HG02759 (cell line): ENCODE measurements at regions not wholly inside any gene's neighbourhood (a gene's known extent, or its start where the extent isn't known, plus 50 kb on each side); places are given as distances from the start of the nearest gene placed in this dataset.
A peak's percentile ranks its signal among the peaks of the same experiment; 100 is the strongest.

Source experiments
- ATAC-seq: cut with Tn5 transposase; IDR thresholded peaks from one replicate; pipeline ENCODE4 v1.9.1; 2021; ENCODE audit warnings: mild to moderate bottlenecking, moderate library complexity; ENCODE audit not compliant: unreplicated experiment

DNA sequence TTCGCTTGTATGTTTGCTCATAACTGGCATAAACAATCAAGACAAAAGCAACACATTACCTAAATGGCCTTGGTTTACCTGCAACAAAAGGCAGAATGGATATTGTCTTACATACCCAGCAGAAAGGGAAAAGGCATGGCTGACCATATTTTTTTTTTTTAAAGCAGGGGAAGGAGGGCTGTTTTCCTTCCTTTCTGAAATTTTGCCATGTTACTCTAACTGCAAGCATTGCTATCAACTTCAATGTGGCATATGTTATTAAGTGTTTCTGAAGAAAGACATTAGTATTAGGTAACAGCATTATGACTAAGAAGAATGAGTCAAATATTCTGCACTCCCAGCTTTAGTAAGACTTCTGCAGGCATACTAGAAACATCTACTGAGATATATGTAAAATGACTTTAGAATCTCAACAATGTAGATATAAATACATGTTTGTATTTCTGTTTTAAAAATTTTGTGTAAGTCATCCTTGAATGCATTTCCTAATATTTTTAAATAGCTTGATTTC is 512.6 kb upstream of the FAM241A start:
- no peak for ATAC-seq

DNA sequence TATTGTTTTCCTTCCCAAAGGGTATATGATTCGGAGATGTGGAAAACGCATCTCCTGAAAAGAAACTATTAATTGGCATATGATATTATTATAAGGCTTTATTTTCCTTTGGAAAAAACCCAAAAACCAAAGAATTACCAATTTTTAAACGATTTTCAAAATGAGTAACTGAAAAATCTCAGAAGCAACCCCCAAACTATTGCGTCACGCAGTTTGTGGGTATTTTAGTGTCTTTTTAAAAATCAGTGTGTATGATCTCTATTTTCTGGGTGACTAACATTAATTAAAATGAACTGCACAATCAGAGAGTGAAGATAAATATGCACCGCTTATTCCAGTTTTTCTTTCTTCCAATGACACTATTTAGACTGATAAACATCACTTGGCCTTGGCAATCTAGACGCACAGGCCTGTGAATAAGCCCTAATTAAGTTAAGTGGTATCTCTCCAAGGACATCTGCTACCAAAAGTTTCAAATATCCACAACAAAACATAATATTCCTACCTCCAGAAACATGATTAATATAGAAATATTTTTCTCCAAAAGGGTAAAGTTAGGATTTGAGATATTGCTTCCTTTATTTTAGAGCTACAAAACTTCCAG is 511.5 kb upstream of the FAM241A start:
- no peak for ATAC-seq

DNA sequence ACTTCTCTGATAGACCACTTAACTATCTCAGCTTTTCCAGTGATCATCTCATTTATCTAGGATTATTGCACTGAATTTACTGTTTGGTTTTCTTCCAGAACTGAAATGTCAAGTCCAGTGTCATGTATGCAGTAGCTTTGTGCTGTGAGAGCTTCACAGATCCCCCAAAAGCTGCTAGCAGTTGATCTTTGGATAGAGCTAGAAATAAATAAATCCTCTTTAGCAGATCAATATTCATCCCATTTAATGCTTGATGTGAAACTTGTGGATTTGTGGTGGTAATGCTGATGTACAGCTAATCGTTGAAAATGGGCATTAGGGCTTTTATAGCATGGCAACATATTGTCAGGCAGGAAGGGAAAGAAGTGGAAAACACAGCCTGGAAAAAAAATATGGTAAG is 509.6 kb upstream of the FAM241A start:
- no peak for ATAC-seq

DNA sequence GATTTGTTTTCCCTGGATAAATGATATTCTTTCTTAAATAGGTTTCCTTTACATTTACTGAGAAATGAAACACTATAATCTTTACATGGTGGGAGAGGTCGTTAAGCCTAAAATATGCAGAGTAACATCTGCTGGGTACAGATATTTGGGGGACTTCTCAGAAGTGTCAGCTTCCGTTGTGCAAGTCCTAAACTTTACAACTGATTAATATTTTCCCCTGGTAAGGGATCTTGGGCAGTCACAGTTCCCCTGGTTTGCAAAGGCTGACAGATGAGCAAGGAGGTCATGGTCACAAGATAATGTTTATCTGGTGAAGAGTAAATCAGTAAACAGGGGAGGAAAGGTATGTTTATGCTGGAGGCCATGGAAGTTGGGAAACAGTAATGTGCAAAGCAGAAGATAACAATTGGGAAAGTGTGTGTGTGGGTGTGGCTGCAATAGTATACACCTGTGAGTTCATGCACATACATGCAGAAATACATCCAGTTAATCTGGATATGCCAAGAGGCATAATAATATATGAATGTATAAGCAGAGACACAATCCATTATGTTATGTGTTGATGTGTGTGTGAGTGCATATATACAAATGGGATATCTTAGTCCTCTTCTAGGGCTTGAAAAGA is 508.2 kb upstream of the FAM241A start:
- ATAC-seq: no peak

DNA sequence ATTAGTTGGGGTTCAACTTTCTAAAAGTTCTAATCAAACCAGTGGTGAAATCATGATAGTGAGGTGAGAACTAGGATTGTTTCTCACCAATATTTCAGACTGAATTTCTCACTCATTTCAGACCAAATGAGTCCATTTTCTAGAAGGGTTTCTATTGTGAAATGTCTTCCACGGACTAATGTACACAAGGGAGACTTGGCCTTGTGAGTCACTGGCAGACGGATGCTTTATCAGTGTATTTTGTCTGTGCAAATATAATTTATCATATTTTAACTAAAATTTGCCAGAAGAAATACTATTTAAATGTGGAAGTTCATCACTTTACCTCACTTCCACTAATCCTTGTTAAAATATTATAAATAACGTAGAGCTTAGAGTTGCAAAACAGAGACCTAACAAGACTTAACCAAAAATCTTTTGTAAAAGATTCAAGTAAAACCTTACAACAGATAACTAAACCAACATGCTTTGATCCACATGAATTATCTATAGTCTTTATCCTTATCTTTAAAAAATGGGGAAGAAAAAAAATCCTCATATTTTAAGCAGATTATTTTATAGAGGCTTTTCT is 506.0 kb upstream of the FAM241A start:
- ATAC-seq: no peak

DNA sequence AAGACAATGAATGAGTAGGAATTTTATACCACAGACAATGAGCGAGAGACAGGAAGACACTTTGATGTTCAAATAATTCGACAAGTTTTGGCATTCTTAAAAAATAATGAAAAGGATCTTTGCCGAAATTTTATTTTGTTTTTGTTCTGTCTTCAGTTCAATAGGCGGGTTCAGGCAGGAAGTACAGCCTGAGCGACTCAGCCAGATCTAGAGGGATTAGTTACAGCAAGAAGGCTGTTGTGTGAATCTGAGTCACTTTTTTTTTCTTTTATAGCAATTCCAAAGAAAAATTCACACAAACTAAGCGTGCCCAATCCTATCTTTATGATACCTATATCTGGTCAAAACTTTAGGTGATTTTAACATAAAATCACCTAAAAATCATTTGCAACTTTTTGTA is 505.4 kb upstream of the FAM241A start:
- no peak for ATAC-seq

DNA sequence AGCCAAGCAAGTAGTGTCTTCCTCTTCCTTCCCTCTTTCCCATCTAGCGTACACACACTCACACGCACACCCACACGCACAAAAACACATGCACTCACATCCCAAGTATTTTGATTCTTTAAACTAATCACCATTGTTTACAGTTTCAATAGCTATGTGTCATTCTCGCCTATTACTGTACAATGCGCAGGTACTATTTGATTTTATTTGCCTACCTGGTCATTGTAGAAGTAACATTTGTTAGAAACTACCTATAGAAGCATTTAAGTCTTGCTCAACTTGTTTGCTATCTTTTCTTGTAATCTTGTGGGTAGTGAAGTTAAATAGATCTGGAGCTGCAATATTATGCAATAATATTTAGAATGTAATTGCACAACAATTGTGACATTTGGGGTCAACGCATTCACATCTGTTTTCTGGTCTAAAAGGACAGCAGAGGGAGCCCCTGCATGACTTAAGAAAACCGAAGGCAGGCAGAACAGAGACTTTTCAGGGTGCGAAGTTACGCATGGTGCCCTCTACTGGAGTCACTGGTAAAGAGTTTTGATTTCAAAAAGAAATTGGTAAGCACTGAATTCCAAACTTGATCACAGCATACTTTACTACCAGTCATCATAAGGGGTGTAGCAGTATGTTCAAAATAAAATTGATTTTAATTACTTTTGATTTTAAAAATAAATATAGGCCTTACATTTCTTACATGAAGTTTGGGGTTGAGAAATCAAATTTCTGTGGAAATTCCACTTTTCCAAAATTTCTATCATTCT is 503.3 kb upstream of the FAM241A start:
- peak; percentile 97 for ATAC-seq

DNA sequence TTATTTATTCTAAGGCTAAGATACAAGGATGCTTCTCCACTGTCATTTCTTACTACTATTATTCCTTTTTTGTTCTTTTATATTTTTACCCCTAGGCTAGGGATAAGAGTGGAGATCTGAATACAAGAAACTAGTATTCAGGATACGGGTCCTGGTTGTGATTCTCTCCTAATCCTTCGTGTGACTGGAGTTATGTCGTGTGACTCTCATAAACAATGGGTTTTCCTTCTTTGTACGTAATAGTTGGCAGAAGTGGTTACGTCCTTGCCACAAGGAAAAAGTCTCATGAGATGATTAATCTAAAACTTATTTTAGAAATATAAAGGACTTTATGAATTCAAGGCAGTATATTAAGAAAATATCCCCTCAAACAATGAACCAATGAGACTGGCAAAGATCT is 497.2 kb upstream of the FAM241A start:
- ATAC-seq: no peak

DNA sequence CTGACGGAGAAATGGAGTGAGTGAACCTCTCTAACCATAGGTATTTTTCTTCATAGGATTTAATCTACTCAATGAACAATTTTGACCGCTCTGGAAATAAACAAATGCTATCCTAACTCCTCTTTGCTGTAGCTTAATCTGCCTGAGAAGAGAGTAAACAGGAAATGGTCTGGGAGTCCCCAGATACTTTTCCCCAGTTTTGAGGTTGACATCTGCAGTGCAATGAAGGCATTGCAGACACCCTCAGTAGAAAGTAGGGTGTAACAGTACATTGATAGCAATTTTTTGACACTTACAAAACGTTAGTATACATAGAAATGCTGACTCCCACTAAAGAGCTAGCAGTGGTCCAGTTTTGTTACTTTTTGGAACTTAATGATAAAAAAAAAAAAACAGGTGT is 495.9 kb upstream of the FAM241A start:
- peak; percentile 50 for ATAC-seq

DNA sequence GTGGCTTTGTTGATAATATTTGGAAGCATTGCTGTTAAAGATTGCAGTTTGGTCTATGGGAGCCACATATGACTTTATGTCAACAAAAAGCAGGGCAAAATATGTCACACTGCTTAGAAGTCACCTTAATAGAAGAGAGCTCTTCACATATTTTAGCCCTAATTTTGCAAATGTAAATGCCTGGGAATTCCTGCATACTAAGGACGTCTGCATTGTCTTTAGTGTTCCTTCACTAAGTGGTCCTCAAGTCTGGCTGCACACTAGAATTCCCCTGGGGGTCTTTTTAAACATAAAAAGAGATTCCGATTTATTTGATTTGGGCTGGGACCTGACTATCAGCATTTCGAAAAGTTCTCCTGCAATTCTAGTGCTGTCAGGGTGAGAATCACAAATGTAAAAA is 495.1 kb upstream of the FAM241A start:
- no peak for ATAC-seq

DNA sequence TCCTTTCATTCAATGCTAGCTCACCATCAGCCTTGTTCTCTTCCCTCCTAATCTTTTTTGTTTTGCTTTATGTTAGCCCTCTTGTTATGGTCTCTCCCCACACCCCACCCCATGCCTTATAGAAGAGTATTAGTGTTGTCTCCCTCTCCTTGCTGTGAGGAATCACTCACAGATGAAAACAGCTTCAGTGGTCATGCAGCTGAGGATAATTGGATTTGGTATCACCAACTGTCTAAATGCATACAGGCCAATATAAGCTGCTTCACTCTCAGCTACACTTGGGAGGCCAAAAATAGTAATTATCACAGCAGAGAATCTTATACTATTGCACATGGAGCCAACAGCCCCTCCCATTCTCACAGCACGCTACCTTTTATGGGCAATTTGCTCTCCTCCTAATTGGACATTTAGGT is 494.6 kb upstream of the FAM241A start:
- no peak for ATAC-seq

DNA sequence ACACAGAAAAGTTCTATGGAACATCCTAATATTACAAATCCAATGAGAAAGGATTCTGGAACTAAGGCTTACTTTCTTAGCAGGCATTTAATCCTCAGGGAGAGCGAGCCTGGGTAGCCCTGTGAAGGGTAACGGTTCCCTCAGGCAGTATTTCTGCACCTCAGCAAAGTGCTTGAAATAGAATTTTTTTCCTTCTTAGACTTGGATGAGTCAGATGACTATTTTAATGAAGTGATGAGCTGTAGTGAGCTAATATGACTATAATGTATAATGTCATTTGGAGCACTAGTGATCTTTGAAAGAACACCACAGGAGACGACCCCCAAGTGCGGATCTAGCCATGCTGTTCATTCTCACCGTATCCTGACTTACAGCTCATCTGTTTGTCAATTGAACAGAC is 493.0 kb upstream of the FAM241A start:
- no peak for ATAC-seq

DNA sequence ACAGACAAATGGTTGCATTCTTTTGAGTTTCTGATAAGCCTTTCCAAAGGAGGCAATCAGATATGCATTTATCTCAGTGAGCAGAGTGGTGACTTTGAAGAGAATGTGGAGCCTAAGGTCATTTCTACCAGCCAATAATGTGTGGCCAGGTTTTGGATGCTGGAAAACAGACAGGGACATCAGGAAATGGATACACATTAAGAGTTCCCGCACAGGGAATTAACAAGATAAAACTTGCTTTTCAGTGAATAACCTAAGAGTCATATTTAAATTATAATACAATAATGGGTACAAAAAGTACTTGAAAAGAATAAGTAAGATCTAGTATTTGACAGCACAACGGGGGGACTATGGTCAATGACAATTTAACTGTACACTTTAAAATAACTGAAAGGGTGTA is 492.3 kb upstream of the FAM241A start:
- no peak for ATAC-seq

DNA sequence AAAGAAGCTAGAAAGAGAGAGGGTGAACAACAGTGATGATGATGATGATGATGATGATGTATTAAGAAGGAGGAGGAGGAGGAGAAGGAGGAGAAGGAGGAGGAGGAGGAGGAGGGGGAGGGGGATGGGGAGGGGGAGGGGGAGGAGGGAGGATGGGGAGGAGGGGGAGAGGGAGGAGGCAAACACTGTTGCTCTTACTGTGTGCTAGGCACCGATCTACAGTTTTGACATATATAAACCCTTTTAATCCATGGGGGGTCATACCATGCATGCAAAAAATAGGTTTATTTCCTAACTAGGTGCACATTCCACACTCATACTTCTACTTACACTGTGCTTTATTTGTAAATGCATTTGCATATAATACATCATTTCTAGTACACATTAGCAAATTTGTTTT is 482.8 kb upstream of the FAM241A start:
- ATAC-seq: no peak

DNA sequence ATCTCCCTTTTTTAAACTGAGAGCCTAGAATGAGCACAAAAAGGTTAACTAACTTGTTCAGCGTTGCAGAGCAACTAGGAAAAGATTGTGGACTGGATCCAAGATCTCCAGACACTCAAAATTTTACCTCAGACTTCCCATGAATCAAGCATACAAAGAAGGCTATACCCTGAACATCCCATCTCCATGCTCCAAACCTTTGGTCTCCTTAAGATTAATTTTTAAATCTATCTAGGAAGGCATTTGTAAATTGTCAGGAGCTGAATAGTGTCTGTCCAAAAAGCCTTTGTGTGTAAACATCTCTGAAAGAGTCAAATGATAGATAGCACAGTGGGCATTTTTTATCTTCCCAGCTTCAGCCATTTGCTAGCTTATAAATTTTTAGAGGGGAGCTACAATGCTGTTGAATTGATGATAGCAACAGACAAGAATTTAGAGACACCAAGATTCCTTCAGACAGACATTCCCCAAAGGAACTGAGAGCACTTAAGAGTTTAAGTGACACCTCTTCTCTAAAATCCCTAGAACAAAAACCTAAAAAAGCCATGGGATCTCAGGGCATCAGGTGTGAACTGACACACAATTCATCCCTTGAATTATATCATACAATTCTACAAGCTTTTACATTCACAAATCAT is 480.8 kb upstream of the FAM241A start:
- no peak for ATAC-seq

DNA sequence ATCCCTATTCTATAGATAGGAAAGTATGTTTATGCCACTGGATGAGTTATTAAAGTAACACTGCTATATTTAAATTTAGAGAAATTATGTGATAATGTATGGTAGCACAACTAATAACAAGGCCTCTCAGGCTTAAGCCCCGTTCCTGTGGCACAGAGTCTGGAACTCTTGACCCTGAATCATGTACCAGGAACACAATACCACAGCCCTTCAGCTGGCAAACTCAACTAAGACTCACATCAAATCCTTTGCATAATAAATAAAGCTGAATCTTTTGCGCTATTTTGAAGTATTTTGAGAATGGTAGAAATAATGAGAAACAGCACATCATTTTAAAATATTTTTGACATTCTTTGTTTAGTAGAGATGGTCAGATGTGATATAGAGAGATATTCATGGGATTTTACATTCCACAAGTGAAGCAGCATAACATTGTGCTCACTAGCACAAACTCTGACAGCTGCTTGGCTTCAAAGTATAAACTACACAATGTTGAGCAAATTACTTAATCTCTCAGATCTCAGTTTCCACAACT is 478.4 kb upstream of the FAM241A start:
- ATAC-seq: no peak

DNA sequence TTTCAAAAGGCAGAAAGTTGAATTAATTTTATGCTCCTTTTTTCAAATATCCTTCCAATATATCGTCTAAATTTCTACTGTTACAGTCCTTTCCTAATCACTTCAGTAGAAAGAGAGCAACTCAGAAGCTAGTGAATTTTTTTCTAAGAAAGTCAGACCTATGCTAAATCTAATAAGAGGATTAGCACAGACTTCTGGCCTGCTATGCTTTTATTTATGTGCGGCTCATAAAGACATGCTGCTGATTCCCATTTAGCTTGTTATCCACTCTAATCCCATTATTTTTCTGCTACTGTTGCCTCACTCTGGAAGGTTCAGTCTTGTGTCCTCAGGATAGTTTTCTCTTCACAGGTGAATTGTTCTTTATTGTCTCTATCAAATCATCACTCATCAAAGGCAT is 473.5 kb upstream of the FAM241A start:
- ATAC-seq: no peak

DNA sequence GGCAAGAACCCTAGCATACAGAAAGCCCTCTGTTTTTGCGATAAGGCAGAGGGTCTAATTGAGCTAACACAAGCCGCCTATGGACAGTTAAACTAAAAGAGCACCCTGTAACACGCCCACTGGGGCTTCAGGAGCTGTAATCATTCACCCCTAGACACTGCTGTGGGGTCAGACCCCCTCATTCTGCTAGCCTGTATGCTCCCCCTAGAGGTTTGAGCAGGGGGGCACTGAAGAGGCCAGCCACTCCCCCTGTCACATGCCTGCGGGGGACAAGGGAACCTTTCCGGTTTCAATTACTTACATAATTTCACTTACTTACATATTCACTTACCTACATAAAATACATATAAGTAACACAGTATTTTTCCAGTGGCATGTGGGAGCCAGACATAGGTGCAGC is 469.5 kb upstream of the FAM241A start:
- ATAC-seq: no peak

DNA sequence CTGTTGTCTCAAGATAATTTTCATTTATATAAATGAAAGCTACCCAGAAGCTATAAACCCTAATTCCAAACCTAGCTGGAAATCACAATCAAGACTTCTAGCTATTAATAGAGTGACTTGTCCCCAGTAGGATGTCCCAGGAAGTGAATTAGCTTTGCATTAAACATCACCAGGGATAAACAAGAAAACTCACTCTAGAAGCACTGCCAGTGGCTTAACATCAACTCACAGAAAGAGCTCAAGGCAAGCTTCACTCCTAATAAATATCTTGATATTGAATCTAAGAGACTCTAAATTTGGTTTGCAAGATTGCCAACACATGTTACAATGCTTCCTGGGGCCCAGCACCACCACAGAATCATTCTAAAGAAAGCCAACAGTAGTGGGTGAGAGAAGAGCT is 468.7 kb upstream of the FAM241A start:
- no peak for ATAC-seq

DNA sequence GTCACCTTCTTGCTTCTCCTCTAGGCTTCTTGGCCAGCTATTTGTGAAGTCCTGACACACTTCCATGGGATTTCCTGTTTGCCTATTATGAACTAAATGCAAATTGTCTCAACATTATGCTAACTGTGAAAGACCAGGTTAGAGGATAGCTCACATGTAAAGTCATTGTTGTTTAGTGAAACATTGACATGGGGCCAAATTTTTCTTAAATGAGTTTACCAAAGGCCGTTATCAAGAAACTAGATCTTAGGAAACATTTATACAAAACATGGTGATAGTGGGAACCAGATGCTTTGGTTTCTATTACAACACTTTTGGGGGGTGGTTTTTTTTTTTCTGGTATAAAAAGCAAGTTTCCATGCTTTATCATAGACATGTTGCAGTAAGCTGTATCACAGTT is 466.8 kb upstream of the FAM241A start:
- ATAC-seq: no peak

DNA sequence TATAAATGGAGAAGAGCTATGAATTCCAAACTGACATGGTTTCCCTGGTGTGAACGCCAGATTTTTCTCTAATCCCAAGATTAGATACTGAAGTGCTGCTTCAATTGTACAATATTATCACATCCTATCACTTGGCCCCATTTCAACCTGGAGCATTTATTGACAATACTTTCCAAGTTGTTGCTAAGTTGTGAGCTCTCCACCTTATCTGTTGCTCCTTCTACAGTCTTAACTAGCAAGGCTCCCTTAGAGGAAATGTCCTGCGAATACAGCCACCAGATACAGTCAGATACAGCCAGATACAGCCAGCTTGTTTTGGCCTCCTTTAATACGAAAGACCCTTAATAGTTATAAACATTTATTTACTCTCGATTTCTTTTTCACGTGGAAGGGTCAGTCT is 466.3 kb upstream of the FAM241A start:
- no peak for ATAC-seq
